ENCODE measurements at regions not wholly inside any gene's neighbourhood (a gene's known extent, or its start where the extent isn't known, plus 50 kb on each side); places are given as distances from the start of the nearest gene placed in this dataset.

GRCh38 chr4:159983082-159983481, 880.2 kb downstream of the RAPGEF2 start:
- TF ChIP-seq GATA3 (IDR thresholded peaks at IDR 0.05; ENCODE audit: low read depth, low read length) = no peak
- TF ChIP-seq GATA2 (IDR thresholded peaks at IDR 0.05; ENCODE audit: low read depth, low read length) = no peak

- TF ChIP-seq GATA2 (IDR thresholded peaks at IDR 0.05; ENCODE audit: low read depth, low read length) = no peak
- TF ChIP-seq GATA3 (IDR thresholded peaks at IDR 0.05; ENCODE audit: low read depth, low read length) = no peak
Observed at GRCh38 chr4:160009656-160010493, 907.0 kb downstream of the RAPGEF2 start.

- TF ChIP-seq GATA2 (IDR thresholded peaks at IDR 0.05; ENCODE audit: low read depth, low read length) = no peak
- no peak for TF ChIP-seq GATA3 (IDR thresholded peaks at IDR 0.05; ENCODE audit: low read depth, low read length)
Observed at GRCh38 chr4:160019936-160020335, 917.1 kb downstream of the RAPGEF2 start.

- TF ChIP-seq GATA2 (IDR thresholded peaks at IDR 0.05; ENCODE audit: low read depth, low read length) (no peak), GATA3 (IDR thresholded peaks at IDR 0.05; ENCODE audit: low read depth, low read length) (no peak)
Observed at GRCh38 chr4:160020804-160021203, 917.9 kb downstream of the RAPGEF2 start.

GRCh38 chr4:160021870-160022269, 919.0 kb downstream of the RAPGEF2 start:
- TF ChIP-seq GATA3 (IDR thresholded peaks at IDR 0.05; ENCODE audit: low read depth, low read length) (no peak), GATA2 (IDR thresholded peaks at IDR 0.05; ENCODE audit: low read depth, low read length) (no peak)

- no peak for TF ChIP-seq GATA3 (IDR thresholded peaks at IDR 0.05; ENCODE audit: low read depth, low read length)
- no peak for TF ChIP-seq GATA2 (IDR thresholded peaks at IDR 0.05; ENCODE audit: low read depth, low read length)
Observed at GRCh38 chr4:160026721-160027120, 923.8 kb downstream of the RAPGEF2 start.

- no peak for TF ChIP-seq GATA3 (IDR thresholded peaks at IDR 0.05; ENCODE audit: low read depth, low read length)
- no peak for TF ChIP-seq GATA2 (IDR thresholded peaks at IDR 0.05; ENCODE audit: low read depth, low read length)
Observed at GRCh38 chr4:160034501-160034900, 931.6 kb downstream of the RAPGEF2 start.

- TF ChIP-seq GATA2 (IDR thresholded peaks at IDR 0.05; ENCODE audit: low read depth, low read length) = no peak
- TF ChIP-seq GATA3 (IDR thresholded peaks at IDR 0.05; ENCODE audit: low read depth, low read length) = no peak
Observed at GRCh38 chr4:160038615-160039014, 935.7 kb downstream of the RAPGEF2 start.

GRCh38 chr4:160044693-160045092, 941.8 kb downstream of the RAPGEF2 start:
- TF ChIP-seq GATA2 (IDR thresholded peaks at IDR 0.05; ENCODE audit: low read depth, low read length) (no peak), GATA3 (IDR thresholded peaks at IDR 0.05; ENCODE audit: low read depth, low read length) (no peak)

GRCh38 chr4:160082432-160083207, 979.7 kb downstream of the RAPGEF2 start:
- TF ChIP-seq GATA3 (IDR thresholded peaks at IDR 0.05; ENCODE audit: low read depth, low read length) = no peak
- no peak for TF ChIP-seq GATA2 (IDR thresholded peaks at IDR 0.05; ENCODE audit: low read depth, low read length)

- no peak for TF ChIP-seq GATA3 (IDR thresholded peaks at IDR 0.05; ENCODE audit: low read depth, low read length)
- TF ChIP-seq GATA2 (IDR thresholded peaks at IDR 0.05; ENCODE audit: low read depth, low read length) = no peak
Observed at GRCh38 chr4:160091631-160092030, 988.8 kb downstream of the RAPGEF2 start.

GRCh38 chr4:160100316-160100715, 997.4 kb downstream of the RAPGEF2 start:
- no peak for TF ChIP-seq GATA3 (IDR thresholded peaks at IDR 0.05; ENCODE audit: low read depth, low read length)
- no peak for TF ChIP-seq GATA2 (IDR thresholded peaks at IDR 0.05; ENCODE audit: low read depth, low read length)

GRCh38 chr4:160110891-160111290, 1008.0 kb downstream of the RAPGEF2 start:
- TF ChIP-seq GATA2 (IDR thresholded peaks at IDR 0.05; ENCODE audit: low read depth, low read length) (no peak), GATA3 (IDR thresholded peaks at IDR 0.05; ENCODE audit: low read depth, low read length) (no peak)

GRCh38 chr4:160117686-160118085, 1014.8 kb downstream of the RAPGEF2 start:
- TF ChIP-seq GATA2 (IDR thresholded peaks at IDR 0.05; ENCODE audit: low read depth, low read length) = no peak

- TF ChIP-seq GATA3 (IDR thresholded peaks at IDR 0.05; ENCODE audit: low read depth, low read length) = no peak
- TF ChIP-seq GATA2 (IDR thresholded peaks at IDR 0.05; ENCODE audit: low read depth, low read length) = no peak
Observed at GRCh38 chr4:160127211-160127610, 1024.3 kb downstream of the RAPGEF2 start.
